ENCODE measurements at regions not wholly inside any gene's neighbourhood (a gene's known extent, or its start where the extent isn't known, plus 50 kb on each side); places are given as distances from the start of the nearest gene placed in this dataset.
"Not testable (repeated sequence)": the region's sequence is repeated elsewhere in the genome, so short reads cannot be mapped to it uniquely, and the experiment has no call there.

DNA sequence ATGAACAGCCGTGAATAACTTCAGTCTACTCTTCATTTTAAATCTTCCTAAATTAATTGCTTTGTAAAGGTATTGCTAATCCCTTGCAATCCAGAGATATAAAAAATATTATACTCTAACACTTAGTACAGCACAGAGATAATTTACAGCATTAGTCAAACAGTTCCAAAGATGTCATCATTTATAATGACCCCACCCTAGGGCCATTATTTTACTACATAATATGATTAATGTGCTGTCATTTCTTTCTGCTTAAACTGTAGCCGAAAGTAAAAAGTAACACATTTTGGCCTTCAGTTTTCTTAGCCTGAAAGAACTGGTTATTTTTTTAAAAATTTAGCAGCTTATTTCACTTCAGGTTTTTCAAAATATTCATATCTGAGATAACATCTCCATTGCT, 256.3 kb upstream of the RFC3 start:
- Histone ChIP-seq H3K27me3 (ENCODE audit: control insufficient read depth in 1 of 2, insufficient read depth in 1 of 2, low read length in 2 of 2) (no peaks in the 10 kb centered on the region), H2BK120ac (ENCODE audit: low read depth, low read length) (no peak overlapping the region), H3K9me3 (ENCODE audit: control insufficient read depth, low read length) (no peaks in the 10 kb centered on the region), H2AFZ (ENCODE audit: low read depth, low read length) (no peak overlapping the region), H3K27ac (ENCODE audit: low read length, poor library complexity, severe bottlenecking) (no peak overlapping the region), H2BK5ac (ENCODE audit: low read depth, low read length, poor library complexity, severe bottlenecking) (no peak overlapping the region), H3K9ac (ENCODE audit: low read length) (no peak overlapping the region), H3K36me3 (ENCODE audit: control insufficient read depth in 1 of 2, insufficient read depth in 2 of 2, low read depth in 1 of 2, low read length in 2 of 2) (no peaks in the 10 kb centered on the region), H3K14ac (ENCODE audit: low read length in 2 of 2) (no peak overlapping the region), H3K4me3 (ENCODE audit: insufficient read depth in 1 of 2, low read depth in 1 of 2, low read length in 2 of 2) (no peak overlapping the region), H4K91ac (ENCODE audit: low read length) (no peak overlapping the region), H3K23ac (ENCODE audit: low read length in 2 of 2) (no peak overlapping the region), H2BK15ac (ENCODE audit: low read depth, poor library complexity, severe bottlenecking) (no peak overlapping the region), H4K8ac (ENCODE audit: low read length) (no peak overlapping the region), H3K4me2 (ENCODE audit: low read length, poor library complexity, severe bottlenecking) (no peak overlapping the region), H3K4me1 (ENCODE audit: control insufficient read depth, insufficient read depth, low read depth, low read length) (no peaks in the 10 kb centered on the region), H2BK12ac (ENCODE audit: low read length in 2 of 2) (no peak overlapping the region), H2AK5ac (ENCODE audit: low read length, severe bottlenecking) (no peak overlapping the region), H3K4ac (ENCODE audit: low read depth in 1 of 2, low read length in 2 of 2) (no peak overlapping the region), H3K79me1 (replicated peaks; ENCODE audit: low read length, poor library complexity, severe bottlenecking) (no peaks in the 10 kb centered on the region), H3K18ac (ENCODE audit: low read depth in 1 of 2, low read length in 2 of 2) (no peak overlapping the region)
- no peak for DNase-seq
- WGBS, result 100% methylated on average over 1 of the region's 2 CpGs

DNA sequence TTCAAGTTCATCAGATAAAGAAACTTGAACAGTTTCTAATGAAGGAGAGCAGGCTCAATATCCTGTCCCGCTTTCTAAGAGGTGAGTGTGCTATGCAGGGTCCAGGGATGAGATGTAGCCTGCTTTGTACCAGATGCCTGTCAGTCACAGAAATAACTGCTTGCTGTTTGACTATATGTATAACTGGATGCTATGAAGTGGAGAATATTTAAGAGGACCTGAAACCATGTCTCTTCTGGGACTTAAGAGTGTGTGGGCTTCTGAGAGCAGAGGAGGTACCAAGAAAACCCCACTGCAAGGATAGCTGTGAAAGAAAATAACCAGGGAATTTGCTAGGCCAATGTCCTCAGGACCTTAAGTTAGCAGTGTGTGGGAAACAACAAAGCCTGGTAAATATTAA, 246.3 kb upstream of the RFC3 start:
- Histone ChIP-seq H3K4ac (ENCODE audit: low read depth in 1 of 2, low read length in 2 of 2) (no peak overlapping the region), H3K27ac (ENCODE audit: low read length, poor library complexity, severe bottlenecking) (no peak overlapping the region), H3K4me2 (ENCODE audit: low read length, poor library complexity, severe bottlenecking) (no peak overlapping the region), H2BK12ac (ENCODE audit: low read length in 2 of 2) (no peak overlapping the region), H3K27me3 (ENCODE audit: control insufficient read depth in 1 of 2, insufficient read depth in 1 of 2, low read length in 2 of 2) (no peaks in the 10 kb centered on the region), H2AK5ac (ENCODE audit: low read length, severe bottlenecking) (no peak overlapping the region), H2BK15ac (ENCODE audit: low read depth, poor library complexity, severe bottlenecking) (no peak overlapping the region), H3K4me1 (ENCODE audit: control insufficient read depth, insufficient read depth, low read depth, low read length) (no peaks in the 10 kb centered on the region), H4K91ac (ENCODE audit: low read length) (no peak overlapping the region), H2BK5ac (ENCODE audit: low read depth, low read length, poor library complexity, severe bottlenecking) (no peak overlapping the region), H3K9me3 (ENCODE audit: control insufficient read depth, low read length) (no peaks in the 10 kb centered on the region), H3K23ac (ENCODE audit: low read length in 2 of 2) (no peak overlapping the region), H3K18ac (ENCODE audit: low read depth in 1 of 2, low read length in 2 of 2) (no peak overlapping the region), H3K14ac (ENCODE audit: low read length in 2 of 2) (no peak overlapping the region), H2AFZ (ENCODE audit: low read depth, low read length) (no peak overlapping the region), H2BK120ac (ENCODE audit: low read depth, low read length) (no peak overlapping the region), H4K8ac (ENCODE audit: low read length) (no peak overlapping the region), H3K36me3 (ENCODE audit: control insufficient read depth in 1 of 2, insufficient read depth in 2 of 2, low read depth in 1 of 2, low read length in 2 of 2) (no peaks in the 10 kb centered on the region), H3K79me1 (replicated peaks; ENCODE audit: low read length, poor library complexity, severe bottlenecking) (no peaks in the 10 kb centered on the region), H3K4me3 (ENCODE audit: insufficient read depth in 1 of 2, low read depth in 1 of 2, low read length in 2 of 2) (no peak overlapping the region), H3K9ac (ENCODE audit: low read length) (no peak overlapping the region)
- 97% methylated on average over 1 of the region's 1 CpG for WGBS
- DNase-seq, result no peak

DNA sequence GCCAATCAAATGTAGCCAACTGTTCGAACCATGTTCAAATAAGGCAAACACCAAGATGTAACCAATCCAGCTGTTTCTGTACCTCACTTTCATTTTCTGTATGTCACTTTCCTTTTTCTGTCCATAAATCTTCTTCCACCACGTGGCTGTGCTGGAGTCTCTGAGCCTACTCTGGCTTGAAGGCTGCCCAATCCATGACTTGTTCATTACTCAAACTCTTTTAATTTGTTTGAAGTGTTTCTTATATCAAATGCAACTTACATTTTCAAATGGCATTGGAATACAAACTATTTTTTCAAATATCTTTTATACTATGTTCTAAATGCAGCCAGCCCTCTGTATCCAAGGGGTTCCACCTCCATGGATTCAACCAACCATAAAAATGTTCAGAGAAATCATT, 245.6 kb upstream of the RFC3 start:
- not testable (repeated sequence) for H3K23ac ChIP-seq (ENCODE audit: low read length in 2 of 2); H2AK5ac ChIP-seq (ENCODE audit: low read length, severe bottlenecking); H2BK120ac ChIP-seq (ENCODE audit: low read depth, low read length); H2BK5ac ChIP-seq (ENCODE audit: low read depth, low read length, poor library complexity, severe bottlenecking); H2BK15ac ChIP-seq (ENCODE audit: low read depth, poor library complexity, severe bottlenecking); H3K27me3 ChIP-seq (ENCODE audit: control insufficient read depth in 1 of 2, insufficient read depth in 1 of 2, low read length in 2 of 2); DNase-seq; H3K36me3 ChIP-seq (ENCODE audit: control insufficient read depth in 1 of 2, insufficient read depth in 2 of 2, low read depth in 1 of 2, low read length in 2 of 2); H3K4me3 ChIP-seq (ENCODE audit: insufficient read depth in 1 of 2, low read depth in 1 of 2, low read length in 2 of 2); H3K9me3 ChIP-seq (ENCODE audit: control insufficient read depth, low read length); H3K14ac ChIP-seq (ENCODE audit: low read length in 2 of 2); H3K18ac ChIP-seq (ENCODE audit: low read depth in 1 of 2, low read length in 2 of 2); H3K79me1 ChIP-seq (replicated peaks; ENCODE audit: low read length, poor library complexity, severe bottlenecking); H3K4me1 ChIP-seq (ENCODE audit: control insufficient read depth, insufficient read depth, low read depth, low read length); H4K8ac ChIP-seq (ENCODE audit: low read length); H3K9ac ChIP-seq (ENCODE audit: low read length); H3K4ac ChIP-seq (ENCODE audit: low read depth in 1 of 2, low read length in 2 of 2); H3K27ac ChIP-seq (ENCODE audit: low read length, poor library complexity, severe bottlenecking); H2BK12ac ChIP-seq (ENCODE audit: low read length in 2 of 2); H4K91ac ChIP-seq (ENCODE audit: low read length); H3K4me2 ChIP-seq (ENCODE audit: low read length, poor library complexity, severe bottlenecking); H2AFZ ChIP-seq (ENCODE audit: low read depth, low read length)
- WGBS, result 54% methylated on average over 2 of the region's 2 CpGs

DNA sequence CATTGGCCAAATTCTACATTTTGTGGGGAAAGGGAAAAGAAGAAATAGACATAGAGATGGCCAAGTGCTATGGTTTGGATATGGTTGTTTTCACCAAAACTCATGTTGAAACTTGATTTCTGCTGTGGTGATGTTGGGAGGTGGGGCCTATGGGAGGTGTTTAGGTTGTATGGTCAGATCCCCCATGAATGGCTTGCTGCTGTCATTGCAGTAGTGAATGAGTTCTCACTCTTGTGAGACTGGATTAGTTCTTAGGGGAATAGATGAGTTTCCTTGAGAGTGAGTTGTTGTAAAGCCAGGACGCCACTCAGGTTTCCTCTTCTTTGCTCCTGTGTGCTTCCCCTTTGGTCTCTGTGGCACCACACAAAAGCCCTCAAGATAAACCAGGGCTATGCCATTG, 242.6 kb upstream of the RFC3 start:
- WGBS, result 83% methylated on average over 1 of the region's 1 CpG
- H3K4me3 ChIP-seq (ENCODE audit: insufficient read depth in 1 of 2, low read depth in 1 of 2, low read length in 2 of 2), result no peak overlapping the region

More for the DNA sequence above, 242.6 kb upstream of the RFC3 start:
- Histone ChIP-seq H2BK15ac (ENCODE audit: low read depth, poor library complexity, severe bottlenecking) (no peak overlapping the region), H4K91ac (ENCODE audit: low read length) (no peak overlapping the region), H3K27ac (ENCODE audit: low read length, poor library complexity, severe bottlenecking) (no peak overlapping the region), H3K4ac (ENCODE audit: low read depth in 1 of 2, low read length in 2 of 2) (no peak overlapping the region), H2AFZ (ENCODE audit: low read depth, low read length) (no peak overlapping the region), H3K4me2 (ENCODE audit: low read length, poor library complexity, severe bottlenecking) (no peak overlapping the region), H2BK5ac (ENCODE audit: low read depth, low read length, poor library complexity, severe bottlenecking) (no peak overlapping the region), H3K18ac (ENCODE audit: low read depth in 1 of 2, low read length in 2 of 2) (peak overlapping the region in 1 of 2 experiments; percentile 8), H3K4me1 (ENCODE audit: control insufficient read depth, insufficient read depth, low read depth, low read length) (no peaks in the 10 kb centered on the region), H2AK5ac (ENCODE audit: low read length, severe bottlenecking) (no peak overlapping the region), H3K36me3 (ENCODE audit: control insufficient read depth in 1 of 2, insufficient read depth in 2 of 2, low read depth in 1 of 2, low read length in 2 of 2) (no peaks in the 10 kb centered on the region), H2BK120ac (ENCODE audit: low read depth, low read length) (no peak overlapping the region), H3K14ac (ENCODE audit: low read length in 2 of 2) (no peak overlapping the region), H3K23ac (ENCODE audit: low read length in 2 of 2) (no peak overlapping the region), H4K8ac (ENCODE audit: low read length) (no peak overlapping the region), H3K79me1 (replicated peaks; ENCODE audit: low read length, poor library complexity, severe bottlenecking) (no peaks in the 10 kb centered on the region), H3K27me3 (ENCODE audit: control insufficient read depth in 1 of 2, insufficient read depth in 1 of 2, low read length in 2 of 2) (no peaks in the 10 kb centered on the region), H3K9me3 (ENCODE audit: control insufficient read depth, low read length) (no peaks in the 10 kb centered on the region), H2BK12ac (ENCODE audit: low read length in 2 of 2) (no peak overlapping the region), H3K9ac (ENCODE audit: low read length) (no peak overlapping the region)
- no peak for DNase-seq
